ENCODE measurements at regions not wholly inside any gene's neighbourhood (a gene's known extent, or its start where the extent isn't known, plus 50 kb on each side); places are given as distances from the start of the nearest gene placed in this dataset.

- no peak overlapping the region for H3K4me2 ChIP-seq (ENCODE audit: low read length)
- DNase-seq (ENCODE audit: low read depth, low spot score): no peak
- ChIA-PET CTCF (no interaction called here), POLR2A (no interaction called here), RAD21 (ENCODE audit: low non-redundant PET in 1 of 2, low total read pairs in 2 of 2, uncharacterized antibody in 2 of 2, unreplicated experiment in 2 of 2) (no interaction called here)
- no peak for ATAC-seq
- no peak overlapping the region for H3K27ac ChIP-seq (ENCODE audit: low read depth, low read length)
- no TSS peak for BruUV-seq (replicated peaks)
- H4K20me1 ChIP-seq (ENCODE audit: insufficient read depth): no peaks in the 10 kb centered on the region
- no peaks in the 10 kb centered on the region for H3K27me3 ChIP-seq (ENCODE audit: insufficient read depth, low read length)
- no peak overlapping the region for H2AFZ ChIP-seq (ENCODE audit: low read depth, low read length, poor library complexity, severe bottlenecking)
- H3K9ac ChIP-seq (ENCODE audit: low read length): no peak overlapping the region
- no peaks in the 10 kb centered on the region for H3K9me2 ChIP-seq (ENCODE audit: insufficient read depth)
- no peaks in the 10 kb centered on the region for H3K36me3 ChIP-seq (ENCODE audit: control insufficient read depth in 1 of 2, insufficient read depth in 2 of 2, low read length in 2 of 2)
- H3K4me1 ChIP-seq (ENCODE audit: control insufficient read depth in 1 of 2, insufficient read depth in 2 of 2, low read length in 2 of 2): peaks cover 2 to 14% of the 10 kb centered on the region in 2 experiments; a peak in 2 of 4 replicates
- no peaks in the 10 kb centered on the region for H3K79me2 ChIP-seq (ENCODE audit: insufficient read depth, low read length)
- H3K9me3 ChIP-seq (ENCODE audit: control insufficient read depth in 1 of 2, insufficient read depth in 1 of 2, low read depth in 1 of 2, low read length in 2 of 2): no peaks in the 10 kb centered on the region
- H3K4me3 ChIP-seq (replicated peaks in 1 of 2; ENCODE audit: low read depth in 1 of 2, low read length in 2 of 2): no peak overlapping the region
- TF ChIP-seq EGR1 (IDR thresholded peaks at IDR 0.05; ENCODE audit: low read depth) (no peak), CBX3 (IDR thresholded peaks at IDR 0.05; ENCODE audit: low read depth) (no peak), SIN3A (IDR thresholded peaks at IDR 0.05; ENCODE audit: low read depth) (no peak), POLR2A (IDR thresholded peaks at IDR 0.05; ENCODE audit: borderline replicate concordance, extremely low read depth, insufficient read depth, insufficient read length) (no peak), SRF (IDR thresholded peaks at IDR 0.05; ENCODE audit: low read depth) (no peak), ZBTB33 (IDR thresholded peaks at IDR 0.05; ENCODE audit: extremely low read depth, insufficient replicate concordance, low read length) (no peak), ZFX (IDR thresholded peaks at IDR 0.05) (no peak), YY1 (IDR thresholded peaks at IDR 0.05; ENCODE audit: extremely low read depth, insufficient replicate concordance, low read depth, low read length) (no peak), ZNF274 (IDR thresholded peaks at IDR 0.05; ENCODE audit: low read depth, low read length) (no peak), ATF3 (IDR thresholded peaks at IDR 0.05) (no peak), SP1 (IDR thresholded peaks at IDR 0.05; ENCODE audit: low read depth) (no peak), ELF1 (IDR thresholded peaks at IDR 0.05; ENCODE audit: borderline replicate concordance, low read depth) (no peak), POLR2AphosphoS5 (IDR thresholded peaks at IDR 0.05; ENCODE audit: low read depth, low read length) (no peak), EZH2phosphoT487 (IDR thresholded peaks at IDR 0.05; ENCODE audit: borderline replicate concordance) (no peak), CTCF (IDR thresholded peaks at IDR 0.05 in 2 of 3, conservative IDR thresholded peaks at IDR 0.05 in 1 of 3; ENCODE audit: borderline replicate concordance in 1 of 3, insufficient read depth in 1 of 3, low read depth in 2 of 3, low read length in 2 of 3) (no peak)
- intact Hi-C loops (cut with micrococcal nuclease): no loop called here
Observed at GRCh38 chr10:128215733-128216132, 89.5 kb upstream of the MKI67 start.
